ENCODE measurements at regions not wholly inside any gene's neighbourhood (a gene's known extent, or its start where the extent isn't known, plus 50 kb on each side); places are given as distances from the start of the nearest gene placed in this dataset.

- TF ChIP-seq CTCF (IDR thresholded peaks at IDR 0.05; ENCODE audit: insufficient read depth, missing control alignments): no peak
- FAIRE-seq: no peak
- no peak for DNase-seq (ENCODE audit: insufficient read length, low spot score)
Measured at GRCh38 chr2:12818416-12819102, 101.8 kb downstream of the TRIB2 start.

- DNase-seq (ENCODE audit: insufficient read length, low spot score) (no peak), FAIRE-seq (no peak)
- no peak for TF ChIP-seq CTCF (IDR thresholded peaks at IDR 0.05; ENCODE audit: insufficient read depth, missing control alignments)
Measured at GRCh38 chr2:12819103-12819475, 102.4 kb downstream of the TRIB2 start.

- DNase-seq (ENCODE audit: insufficient read length, low spot score): no peak
Measured at GRCh38 chr2:12819721-12820120, 103.0 kb downstream of the TRIB2 start.

GRCh38 chr2:12821656-12822055 is 104.9 kb downstream of the TRIB2 start:
- DNase-seq (ENCODE audit: insufficient read length, low spot score) (no peak), FAIRE-seq (no peak)
- no peak for TF ChIP-seq CTCF (IDR thresholded peaks at IDR 0.05; ENCODE audit: insufficient read depth, missing control alignments)

More at GRCh38 chr2:12819721-12820120, 103.0 kb downstream of the TRIB2 start:
- FAIRE-seq: no peak
- TF ChIP-seq CTCF (IDR thresholded peaks at IDR 0.05; ENCODE audit: insufficient read depth, missing control alignments): no peak

GRCh38 chr2:12824351-12824777 is 107.6 kb downstream of the TRIB2 start:
- DNase-seq (ENCODE audit: insufficient read length, low spot score) (no peak), FAIRE-seq (no peak)
- TF ChIP-seq CTCF (IDR thresholded peaks at IDR 0.05; ENCODE audit: insufficient read depth, missing control alignments): no peak

- no peak for TF ChIP-seq CTCF (IDR thresholded peaks at IDR 0.05; ENCODE audit: insufficient read depth, missing control alignments)
- FAIRE-seq (no peak), DNase-seq (ENCODE audit: insufficient read length, low spot score) (no peak)
Measured at GRCh38 chr2:12824778-12825379, 108.1 kb downstream of the TRIB2 start.

GRCh38 chr2:12826781-12827180 is 110.0 kb downstream of the TRIB2 start:
- DNase-seq (ENCODE audit: insufficient read length, low spot score): no peak
- no peak for TF ChIP-seq CTCF (IDR thresholded peaks at IDR 0.05; ENCODE audit: insufficient read depth, missing control alignments)
- FAIRE-seq: no peak

All from D721Med (cell line).